Medulla oblongata (tissue), 1 donor: ENCODE measurements at regions not wholly inside any gene's neighbourhood (a gene's known extent, or its start where the extent isn't known, plus 50 kb on each side); places are given as distances from the start of the nearest gene placed in this dataset.

ENCODE experiments used
- DNase-seq: peaks from one replicate; pipeline ENCODE4 v3.0.0-alpha.2; 2015; ENCODE audit errors: extremely low spot score

GRCh38 chr18:44589693-44590355 is 90.9 kb upstream of the SETBP1 start:
- DNase-seq = no peak

- DNase-seq = no peak
Observed at GRCh38 chr18:44590956-44591670, 89.6 kb upstream of the SETBP1 start.

GRCh38 chr18:44592639-44593038 is 88.0 kb upstream of the SETBP1 start:
- no peak for DNase-seq

- DNase-seq = no peak
Observed at GRCh38 chr18:44594799-44595467, 85.8 kb upstream of the SETBP1 start.

GRCh38 chr18:44597797-44598196 is 82.9 kb upstream of the SETBP1 start:
- DNase-seq = no peak

GRCh38 chr18:44598514-44598913 is 82.2 kb upstream of the SETBP1 start:
- DNase-seq = no peak

GRCh38 chr18:44599412-44599811 is 81.3 kb upstream of the SETBP1 start:
- DNase-seq = peak; percentile 89

GRCh38 chr18:44601447-44601846 is 79.2 kb upstream of the SETBP1 start:
- no peak for DNase-seq

GRCh38 chr18:44602380-44602779 is 78.3 kb upstream of the SETBP1 start:
- no peak for DNase-seq

GRCh38 chr18:44602845-44603244 is 77.8 kb upstream of the SETBP1 start:
- no peak for DNase-seq

- no peak for DNase-seq
Observed at GRCh38 chr18:44609181-44609941, 71.3 kb upstream of the SETBP1 start.

- no peak for DNase-seq
Observed at GRCh38 chr18:44620812-44621211, 59.9 kb upstream of the SETBP1 start.

GRCh38 chr18:44624052-44624451 is 56.6 kb upstream of the SETBP1 start:
- DNase-seq = no peak

- no peak for DNase-seq
Observed at GRCh38 chr18:44625386-44625785, 55.3 kb upstream of the SETBP1 start.

- DNase-seq = no peak
Observed at GRCh38 chr18:44626236-44626635, 54.5 kb upstream of the SETBP1 start.

- DNase-seq = no peak
Observed at GRCh38 chr18:44626807-44627206, 53.9 kb upstream of the SETBP1 start.

- DNase-seq = no peak
Observed at GRCh38 chr18:44627280-44627679, 53.4 kb upstream of the SETBP1 start.

- DNase-seq = no peak
Observed at GRCh38 chr18:44629406-44629805, 51.3 kb upstream of the SETBP1 start.

GRCh38 chr18:44630118-44630517 is 50.6 kb upstream of the SETBP1 start:
- no peak for DNase-seq
